G401 (cell line): ENCODE measurements at regions not wholly inside any gene's neighbourhood (a gene's known extent, or its start where the extent isn't known, plus 50 kb on each side); places are given as distances from the start of the nearest gene placed in this dataset.

Experiments used
- DNase-seq: peaks from one replicate; pipeline ENCODE4 v3.0.0-alpha.2; 2015; ENCODE audit warnings: low spot score
- in situ Hi-C: cut with HindIII; loops from 2 replicates; pipeline ENCODE4 v1.10.0; 2016; ENCODE audit warnings: low sequenced_read_pairs, mixed read lengths

- no peak for DNase-seq
- in situ Hi-C loops, result no loop called here
These were observed 552.9 kb upstream of the SUCLG2 start for GRCh38 chr3:68207327-68207726.

- no peak for DNase-seq
- in situ Hi-C loops, result no loop called here
These were observed 552.2 kb upstream of the SUCLG2 start for GRCh38 chr3:68206524-68207117.

GRCh38 chr3:68186733-68187132, 532.3 kb upstream of the SUCLG2 start:
- in situ Hi-C loops, result no loop called here
- no peak for DNase-seq

GRCh38 chr3:68176600-68176999, 522.2 kb upstream of the SUCLG2 start:
- in situ Hi-C loops, result no loop called here
- DNase-seq, result no peak

GRCh38 chr3:68173012-68173634, 518.7 kb upstream of the SUCLG2 start:
- no peak for DNase-seq
- in situ Hi-C loops, result no loop called here

GRCh38 chr3:68172039-68172438, 517.6 kb upstream of the SUCLG2 start:
- in situ Hi-C loops, result no loop called here
- DNase-seq, result no peak

- in situ Hi-C loops, result no loop called here
These were observed 509.6 kb upstream of the SUCLG2 start for GRCh38 chr3:68163968-68164367.

GRCh38 chr3:68163062-68163461, 508.6 kb upstream of the SUCLG2 start:
- no peak for DNase-seq
- in situ Hi-C loops, result no loop called here

More at GRCh38 chr3:68163968-68164367, 509.6 kb upstream of the SUCLG2 start:
- DNase-seq, result no peak

GRCh38 chr3:68162644-68163043, 508.2 kb upstream of the SUCLG2 start:
- in situ Hi-C loops, result no loop called here

GRCh38 chr3:68151359-68151758, 496.9 kb upstream of the SUCLG2 start:
- no peak for DNase-seq
- in situ Hi-C loops, result no loop called here

More at GRCh38 chr3:68162644-68163043, 508.2 kb upstream of the SUCLG2 start:
- DNase-seq, result no peak

- no peak for DNase-seq
These were observed 494.0 kb upstream of the SUCLG2 start for GRCh38 chr3:68148447-68148846.

GRCh38 chr3:68142441-68142840, 488.0 kb upstream of the SUCLG2 start:
- no peak for DNase-seq

More at GRCh38 chr3:68148447-68148846, 494.0 kb upstream of the SUCLG2 start:
- in situ Hi-C loops, result no loop called here

GRCh38 chr3:68139897-68140296, 485.5 kb upstream of the SUCLG2 start:
- no peak for DNase-seq
- in situ Hi-C loops, result no loop called here

More at GRCh38 chr3:68142441-68142840, 488.0 kb upstream of the SUCLG2 start:
- in situ Hi-C loops, result no loop called here

- no peak for DNase-seq
These were observed 482.0 kb upstream of the SUCLG2 start for GRCh38 chr3:68136411-68136810.

GRCh38 chr3:68135067-68135466, 480.7 kb upstream of the SUCLG2 start:
- in situ Hi-C loops, result no loop called here
- no peak for DNase-seq

More at GRCh38 chr3:68136411-68136810, 482.0 kb upstream of the SUCLG2 start:
- in situ Hi-C loops, result no loop called here

- in situ Hi-C loops, result no loop called here
- no peak for DNase-seq
These were observed 474.7 kb upstream of the SUCLG2 start for GRCh38 chr3:68129065-68129464.

GRCh38 chr3:68123231-68123630, 468.8 kb upstream of the SUCLG2 start:
- in situ Hi-C loops, result no loop called here

GRCh38 chr3:68121287-68121686, 466.9 kb upstream of the SUCLG2 start:
- in situ Hi-C loops, result no loop called here
- no peak for DNase-seq

More at GRCh38 chr3:68123231-68123630, 468.8 kb upstream of the SUCLG2 start:
- no peak for DNase-seq

- in situ Hi-C loops, result no loop called here
- no peak for DNase-seq
These were observed 462.2 kb upstream of the SUCLG2 start for GRCh38 chr3:68116580-68116979.

GRCh38 chr3:68103811-68104210, 449.4 kb upstream of the SUCLG2 start:
- no peak for DNase-seq
- in situ Hi-C loops, result no loop called here

- DNase-seq, result no peak
- in situ Hi-C loops, result no loop called here
These were observed 436.2 kb upstream of the SUCLG2 start for GRCh38 chr3:68090571-68090970.
